ENCODE measurements at regions not wholly inside any gene's neighbourhood (a gene's known extent, or its start where the extent isn't known, plus 50 kb on each side); places are given as distances from the start of the nearest gene placed in this dataset.

GRCh38 chr5:168153263-168153875, 138.1 kb upstream of the WWC1 start:
- TF ChIP-seq CTCF (IDR thresholded peaks at IDR 0.05) (no peak), EZH2 (IDR thresholded peaks at IDR 0.05; ENCODE audit: borderline replicate concordance, insufficient read depth, low read depth, low read length, poor library complexity, severe bottlenecking) (no peak)
- CTCF ChIA-PET = no interaction called here
- WGBS (ENCODE audit: insufficient coverage) = 97% methylated on average over 7 of the region's 7 CpGs
- no peak overlapping the region for H3K27ac Mint-ChIP-seq
- Histone ChIP-seq H3K36me3 (replicated peaks in 1 of 2; ENCODE audit: control extremely low read depth in 1 of 2, control insufficient read depth in 1 of 2, extremely low read depth in 1 of 2, insufficient read depth in 2 of 2, low read length in 1 of 2) (no peaks in the 10 kb centered on the region), H3K4me2 (replicated peaks; ENCODE audit: low read depth, low read length, poor library complexity, severe bottlenecking) (no peak overlapping the region), H3K27ac (ENCODE audit: low read length in 2 of 2) (no peak overlapping the region), H4K20me1 (ENCODE audit: control insufficient read depth, insufficient read depth, low read length, poor library complexity, severe bottlenecking) (no peaks in the 10 kb centered on the region), H3K27me3 (replicated peaks in 1 of 4; ENCODE audit: control extremely low read depth in 1 of 4, control insufficient read depth in 3 of 4, insufficient read depth in 4 of 4, low read length in 3 of 4) (no peaks in the 10 kb centered on the region), H2AFZ (ENCODE audit: insufficient read depth, low read depth, low read length, poor library complexity, severe bottlenecking) (no peak overlapping the region), H3K9me3 (ENCODE audit: control extremely low read depth in 1 of 3, control insufficient read depth in 2 of 3, insufficient read depth in 1 of 3, low read length in 2 of 3) (no peaks in the 10 kb centered on the region), H3K4me1 (ENCODE audit: control insufficient read depth in 2 of 2, insufficient read depth in 2 of 2, low read length in 2 of 2) (no peaks in the 10 kb centered on the region), H3K4me3 (ENCODE audit: control extremely low read depth in 1 of 5, extremely low read depth in 1 of 5, insufficient read depth in 1 of 5, low read depth in 2 of 5, low read length in 4 of 5) (no peak overlapping the region), H3K79me2 (ENCODE audit: control insufficient read depth, insufficient read depth, low read length) (no peaks in the 10 kb centered on the region), H3K9ac (ENCODE audit: low read length) (no peak overlapping the region)
- H3K27me3 Mint-ChIP-seq = peaks cover 4% of the 10 kb centered on the region
- POLR2A ChIA-PET = no interaction called here
- intact Hi-C loops (cut with micrococcal nuclease) = no loop called here
- DNase-seq (no peak), ATAC-seq (ENCODE audit: low read depth) (no peak)
- H3K4me3 Mint-ChIP-seq = no peak overlapping the region
- no peaks in the 10 kb centered on the region for H3K9me3 Mint-ChIP-seq (ENCODE audit: insufficient read depth)
- H3K4me1 Mint-ChIP-seq = no peaks in the 10 kb centered on the region

GRCh38 chr5:168153876-168154270, 137.6 kb upstream of the WWC1 start:
- Histone ChIP-seq H3K4me3 (ENCODE audit: control extremely low read depth in 1 of 5, extremely low read depth in 1 of 5, insufficient read depth in 1 of 5, low read depth in 2 of 5, low read length in 4 of 5) (no peak overlapping the region), H3K9ac (ENCODE audit: low read length) (no peak overlapping the region), H3K27me3 (replicated peaks in 1 of 4; ENCODE audit: control extremely low read depth in 1 of 4, control insufficient read depth in 3 of 4, insufficient read depth in 4 of 4, low read length in 3 of 4) (no peaks in the 10 kb centered on the region), H3K4me2 (replicated peaks; ENCODE audit: low read depth, low read length, poor library complexity, severe bottlenecking) (no peak overlapping the region), H2AFZ (ENCODE audit: insufficient read depth, low read depth, low read length, poor library complexity, severe bottlenecking) (no peak overlapping the region), H3K27ac (ENCODE audit: low read length in 2 of 2) (no peak overlapping the region), H3K4me1 (ENCODE audit: control insufficient read depth in 2 of 2, insufficient read depth in 2 of 2, low read length in 2 of 2) (no peaks in the 10 kb centered on the region), H4K20me1 (ENCODE audit: control insufficient read depth, insufficient read depth, low read length, poor library complexity, severe bottlenecking) (no peaks in the 10 kb centered on the region), H3K36me3 (replicated peaks in 1 of 2; ENCODE audit: control extremely low read depth in 1 of 2, control insufficient read depth in 1 of 2, extremely low read depth in 1 of 2, insufficient read depth in 2 of 2, low read length in 1 of 2) (no peaks in the 10 kb centered on the region), H3K79me2 (ENCODE audit: control insufficient read depth, insufficient read depth, low read length) (no peaks in the 10 kb centered on the region), H3K9me3 (ENCODE audit: control extremely low read depth in 1 of 3, control insufficient read depth in 2 of 3, insufficient read depth in 1 of 3, low read length in 2 of 3) (no peaks in the 10 kb centered on the region)
- no peak for TF ChIP-seq CTCF (IDR thresholded peaks at IDR 0.05)
- TF ChIP-seq EZH2 (IDR thresholded peaks at IDR 0.05; ENCODE audit: borderline replicate concordance, insufficient read depth, low read depth, low read length, poor library complexity, severe bottlenecking) = no peak
- H3K4me3 Mint-ChIP-seq = no peak overlapping the region
- no peak for DNase-seq
- 100% methylated on average over 1 of the region's 6 CpGs for WGBS (ENCODE audit: insufficient coverage)
- no peak overlapping the region for H3K27ac Mint-ChIP-seq
- ATAC-seq (ENCODE audit: low read depth) = no peak
- POLR2A ChIA-PET = no interaction called here
- H3K9me3 Mint-ChIP-seq (ENCODE audit: insufficient read depth) = no peaks in the 10 kb centered on the region
- no peaks in the 10 kb centered on the region for H3K4me1 Mint-ChIP-seq
- peaks cover 4% of the 10 kb centered on the region for H3K27me3 Mint-ChIP-seq
- CTCF ChIA-PET = no interaction called here
- intact Hi-C loops (cut with micrococcal nuclease) = no loop called here
